IPS DF 19.7 (cell line): ENCODE measurements at regions not wholly inside any gene's neighbourhood (a gene's known extent, or its start where the extent isn't known, plus 50 kb on each side); places are given as distances from the start of the nearest gene placed in this dataset.
"Not testable (repeated sequence)": the region's sequence is repeated elsewhere in the genome, so short reads cannot be mapped to it uniquely, and the experiment has no call there.

ENCODE experiments used
- DNase-seq: peaks from one replicate; pipeline ENCODE4 v3.0.0-alpha.2; 2013; ENCODE audit warnings: low read depth, low spot score

- no peak for DNase-seq
Observed at GRCh38 chr4:138113819-138114400, 128.2 kb downstream of the SLC7A11 start.

GRCh38 chr4:138112890-138113289, 129.3 kb downstream of the SLC7A11 start:
- DNase-seq, result not testable (repeated sequence)

- no peak for DNase-seq
Observed at GRCh38 chr4:138112389-138112788, 129.8 kb downstream of the SLC7A11 start.

- DNase-seq, result peak; percentile 50
Observed at GRCh38 chr4:138111462-138112000, 130.6 kb downstream of the SLC7A11 start.

GRCh38 chr4:138110815-138111214, 131.3 kb downstream of the SLC7A11 start:
- no peak for DNase-seq

- no peak for DNase-seq
Observed at GRCh38 chr4:138107023-138107422, 135.1 kb downstream of the SLC7A11 start.

GRCh38 chr4:138105331-138105730, 136.8 kb downstream of the SLC7A11 start:
- DNase-seq, result no peak

GRCh38 chr4:138104284-138104680, 137.9 kb downstream of the SLC7A11 start:
- no peak for DNase-seq

GRCh38 chr4:138103597-138104283, 138.4 kb downstream of the SLC7A11 start:
- DNase-seq, result no peak

GRCh38 chr4:138099385-138099784, 142.8 kb downstream of the SLC7A11 start:
- no peak for DNase-seq

- DNase-seq, result no peak
Observed at GRCh38 chr4:138097912-138098600, 144.1 kb downstream of the SLC7A11 start.

GRCh38 chr4:138096384-138097062, 145.6 kb downstream of the SLC7A11 start:
- DNase-seq, result no peak

- DNase-seq, result no peak
Observed at GRCh38 chr4:138095378-138095777, 146.8 kb downstream of the SLC7A11 start.

- DNase-seq, result no peak
Observed at GRCh38 chr4:138092060-138092459, 150.1 kb downstream of the SLC7A11 start.

GRCh38 chr4:138090918-138091676, 151.1 kb downstream of the SLC7A11 start:
- no peak for DNase-seq

GRCh38 chr4:138090150-138090917, 151.8 kb downstream of the SLC7A11 start:
- no peak for DNase-seq

GRCh38 chr4:138088449-138089208, 153.5 kb downstream of the SLC7A11 start:
- no peak for DNase-seq

GRCh38 chr4:138087066-138087719, 155.0 kb downstream of the SLC7A11 start:
- no peak for DNase-seq

- no peak for DNase-seq
Observed at GRCh38 chr4:138086611-138087041, 155.5 kb downstream of the SLC7A11 start.
